ENCODE measurements at regions not wholly inside any gene's neighbourhood (a gene's known extent, or its start where the extent isn't known, plus 50 kb on each side); places are given as distances from the start of the nearest gene placed in this dataset.

- ATAC-seq (no peak), DNase-seq (ENCODE audit: low read depth, low spot score) (no peak)
- Histone ChIP-seq H3K4me2 (ENCODE audit: low read length) (no peak overlapping the region), H3K79me2 (ENCODE audit: insufficient read depth, low read length) (no peaks in the 10 kb centered on the region), H2AFZ (ENCODE audit: low read depth, low read length, poor library complexity, severe bottlenecking) (no peak overlapping the region), H3K4me1 (ENCODE audit: control insufficient read depth in 1 of 2, insufficient read depth in 2 of 2, low read length in 2 of 2) (no peaks in the 10 kb centered on the region), H3K9ac (ENCODE audit: low read length) (no peak overlapping the region), H3K27me3 (ENCODE audit: insufficient read depth, low read length) (no peaks in the 10 kb centered on the region), H3K27ac (ENCODE audit: low read depth, low read length) (no peak overlapping the region), H3K36me3 (ENCODE audit: control insufficient read depth in 1 of 2, insufficient read depth in 2 of 2, low read length in 2 of 2) (no peaks in the 10 kb centered on the region), H3K9me2 (ENCODE audit: insufficient read depth) (no peaks in the 10 kb centered on the region), H3K4me3 (replicated peaks in 1 of 2; ENCODE audit: low read depth in 1 of 2, low read length in 2 of 2) (no peak overlapping the region), H4K20me1 (ENCODE audit: insufficient read depth) (no peaks in the 10 kb centered on the region), H3K9me3 (ENCODE audit: control insufficient read depth in 1 of 2, insufficient read depth in 1 of 2, low read depth in 1 of 2, low read length in 2 of 2) (no peaks in the 10 kb centered on the region)
- ChIA-PET CTCF (no interaction called here), POLR2A (no interaction called here), RAD21 (ENCODE audit: low non-redundant PET in 1 of 2, low total read pairs in 2 of 2, uncharacterized antibody in 2 of 2, unreplicated experiment in 2 of 2) (no interaction called here)
- BruUV-seq (replicated peaks) = no TSS peak
- intact Hi-C loops (cut with micrococcal nuclease) = no loop called here
- no peak for TF ChIP-seq EZH2phosphoT487 (IDR thresholded peaks at IDR 0.05; ENCODE audit: borderline replicate concordance)
- TF ChIP-seq TCF7L2 (IDR thresholded peaks at IDR 0.05; ENCODE audit: borderline replicate concordance, extremely low read depth, insufficient read depth, insufficient read length) = no peak
- TF ChIP-seq CEBPB (IDR thresholded peaks at IDR 0.05; ENCODE audit: low read depth) = no peak
- no peak for TF ChIP-seq FOSL1 (IDR thresholded peaks at IDR 0.05; ENCODE audit: low read depth)
- no peak for TF ChIP-seq EGR1 (IDR thresholded peaks at IDR 0.05; ENCODE audit: low read depth)
- no peak for TF ChIP-seq CBX3 (IDR thresholded peaks at IDR 0.05; ENCODE audit: low read depth)
- no peak for TF ChIP-seq EZH2 (IDR thresholded peaks at IDR 0.05)
- no peak for TF ChIP-seq RAD21 (IDR thresholded peaks at IDR 0.05; ENCODE audit: low read depth)
Measured at GRCh38 chr10:71090801-71091200, 121.6 kb upstream of the UNC5B start.

GRCh38 chr10:71092812-71093401, 119.5 kb upstream of the UNC5B start:
- no peak for ATAC-seq
- intact Hi-C loops (cut with micrococcal nuclease) = no loop called here
- DNase-seq (ENCODE audit: low read depth, low spot score) = no peak
- TF ChIP-seq ATF3 (IDR thresholded peaks at IDR 0.05) (no peak), ELF1 (IDR thresholded peaks at IDR 0.05; ENCODE audit: borderline replicate concordance, low read depth) (no peak), ZFX (IDR thresholded peaks at IDR 0.05) (no peak), POLR2AphosphoS5 (IDR thresholded peaks at IDR 0.05; ENCODE audit: low read depth, low read length) (no peak), JUND (IDR thresholded peaks at IDR 0.05) (no peak), FOSL1 (IDR thresholded peaks at IDR 0.05; ENCODE audit: low read depth) (no peak), ZNF274 (IDR thresholded peaks at IDR 0.05; ENCODE audit: low read depth, low read length) (no peak), REST (IDR thresholded peaks at IDR 0.05; ENCODE audit: low read depth) (no peak), CTCF (IDR thresholded peaks at IDR 0.05 in 2 of 3, conservative IDR thresholded peaks at IDR 0.05 in 1 of 3; ENCODE audit: borderline replicate concordance in 1 of 3, insufficient read depth in 1 of 3, low read depth in 2 of 3, low read length in 2 of 3) (no peak), YY1 (IDR thresholded peaks at IDR 0.05; ENCODE audit: extremely low read depth, insufficient replicate concordance, low read depth, low read length) (no peak)

More at GRCh38 chr10:71092812-71093401, 119.5 kb upstream of the UNC5B start:
- Histone ChIP-seq H3K4me2 (ENCODE audit: low read length) (no peak overlapping the region), H3K79me2 (ENCODE audit: insufficient read depth, low read length) (no peaks in the 10 kb centered on the region), H3K4me1 (ENCODE audit: control insufficient read depth in 1 of 2, insufficient read depth in 2 of 2, low read length in 2 of 2) (no peaks in the 10 kb centered on the region), H3K27ac (ENCODE audit: low read depth, low read length) (no peak overlapping the region), H3K9ac (ENCODE audit: low read length) (no peak overlapping the region), H3K4me3 (replicated peaks in 1 of 2; ENCODE audit: low read depth in 1 of 2, low read length in 2 of 2) (no peak overlapping the region), H4K20me1 (ENCODE audit: insufficient read depth) (no peaks in the 10 kb centered on the region), H3K27me3 (ENCODE audit: insufficient read depth, low read length) (peaks cover 4% of the 10 kb centered on the region; the same call in 1 of the 2 replicates), H3K9me2 (ENCODE audit: insufficient read depth) (no peaks in the 10 kb centered on the region), H3K36me3 (ENCODE audit: control insufficient read depth in 1 of 2, insufficient read depth in 2 of 2, low read length in 2 of 2) (no peaks in the 10 kb centered on the region), H2AFZ (ENCODE audit: low read depth, low read length, poor library complexity, severe bottlenecking) (no peak overlapping the region), H3K9me3 (ENCODE audit: control insufficient read depth in 1 of 2, insufficient read depth in 1 of 2, low read depth in 1 of 2, low read length in 2 of 2) (no peaks in the 10 kb centered on the region)
- CTCF ChIA-PET = no interaction called here
- BruUV-seq (replicated peaks) = no TSS peak
- POLR2A ChIA-PET = no interaction called here
- RAD21 ChIA-PET (ENCODE audit: low non-redundant PET in 1 of 2, low total read pairs in 2 of 2, uncharacterized antibody in 2 of 2, unreplicated experiment in 2 of 2) = no interaction called here

Measured in HCT116 (cell line).